Aorta (tissue), 5 donors: ENCODE measurements at regions not wholly inside any gene's neighbourhood (a gene's known extent, or its start where the extent isn't known, plus 50 kb on each side); places are given as distances from the start of the nearest gene placed in this dataset.
"Not testable (repeated sequence)": the region's sequence is repeated elsewhere in the genome, so short reads cannot be mapped to it uniquely, and the experiment has no call there.

ENCODE experiments used
- ATAC-seq: fragments of 200-7000 bp; cut with Tn5 transposase; one replicate; pipeline ENCODE4 v1.9.1; 2022; ENCODE audit warnings: moderate library complexity; ENCODE audit not compliant: low FRiP score
- DNase-seq, 2 donors: peaks; one replicate each; pipeline ENCODE4 v3.0.0-alpha.2; 2020
- H3K27ac ChIP-seq, 2 donors: one replicate each; pipeline ENCODE4 v1.5.1; 2013; ENCODE audit warnings: low read length in 2 of 2, mild to moderate bottlenecking in 2 of 2, moderate library complexity in 2 of 2, control low read depth in 1 of 2, inconsistent platforms in 1 of 2, low read depth in 1 of 2
- H3K27me3 ChIP-seq, 2 donors: one replicate each; pipeline ENCODE4 v1.6.1; 2013; ENCODE audit warnings: control low read depth in 1 of 2, low read length in 1 of 2, mild to moderate bottlenecking in 1 of 2, moderate library complexity in 1 of 2; ENCODE audit not compliant: insufficient read depth in 2 of 2, control insufficient read depth in 1 of 2
- H3K36me3 ChIP-seq, 2 donors: one replicate each; pipeline ENCODE4 v1.6.1; 2013; ENCODE audit warnings: control low read depth in 1 of 2, low read length in 1 of 2, mild to moderate bottlenecking in 1 of 2; ENCODE audit not compliant: insufficient read depth in 2 of 2, control insufficient read depth in 1 of 2
- H3K4me1 ChIP-seq, 2 donors: one replicate each; pipeline ENCODE4 v1.6.1; 2013; ENCODE audit warnings: low read length in 2 of 2, control low read depth in 1 of 2, mild to moderate bottlenecking in 1 of 2, moderate library complexity in 1 of 2; ENCODE audit not compliant: insufficient read depth in 2 of 2, control insufficient read depth in 1 of 2
- H3K4me3 ChIP-seq, 2 donors: one replicate each; pipeline ENCODE4 v1.5.1; 2013; ENCODE audit warnings: low read length in 2 of 2, control low read depth in 1 of 2, mild to moderate bottlenecking in 1 of 2
- H3K9me3 ChIP-seq: one replicate; pipeline ENCODE4 v1.6.1; 2013; ENCODE audit warnings: mild to moderate bottlenecking, low read length; ENCODE audit not compliant: control insufficient read depth
- WGBS, 2 donors: extraction: QIAGEN DNeasy Blood & Tissue Kit; methylation state at CpG; one replicate each; pipeline ENCODE4 v1.1.7; 2013; 5-methylcytosine and 5-hydroxymethylcytosine counted together
- intact Hi-C, 2 donors: fragments of 100-400 bp; cut with DNase I; formaldehyde crosslinking; loops; one replicate each; pipeline versions ENCODE4 v1.14.2 to v1.15.0; 2022
- donor health status: healthy with polysubstance abuse.
- donor health status: Bipolar disorder and iron deficiency.
- donor health status: DM: no; HTN: no; CAD: no.
- donor health status: DM: no; HTN: no; CAD: no.
- donor health status: DM: yes; HTN: yes; CAD: no.

GRCh38 chr10:84854439-84854838, 526.0 kb downstream of the CCSER2 start:
- Histone ChIP-seq H3K9me3 (no peaks in the 10 kb centered on the region), H3K4me1 (no peaks in the 10 kb centered on the region), H3K36me3 (no peaks in the 10 kb centered on the region), H3K27ac (no peak overlapping the region), H3K27me3 (no peaks in the 10 kb centered on the region), H3K4me3 (no peak overlapping the region)
- DNase-seq (no peak), ATAC-seq (no peak)
- intact Hi-C loops: no loop called here
- 57% methylated on average over 3 of the region's 3 CpGs for WGBS, 2 donors

- intact Hi-C loops: no loop called here
- peaks cover 1% of the 10 kb centered on the region for H3K9me3 ChIP-seq
- DNase-seq: no peak
Measured at GRCh38 chr10:84860855-84861254, 532.5 kb downstream of the CCSER2 start.

GRCh38 chr10:84862551-84862950, 534.2 kb downstream of the CCSER2 start:
- peaks cover 1% of the 10 kb centered on the region for H3K9me3 ChIP-seq
- intact Hi-C loops: no loop called here

More at GRCh38 chr10:84860855-84861254, 532.5 kb downstream of the CCSER2 start:
- Histone ChIP-seq H3K4me3 (no peak overlapping the region), H3K36me3 (no peaks in the 10 kb centered on the region), H3K27me3 (no peaks in the 10 kb centered on the region), H3K4me1 (no peaks in the 10 kb centered on the region), H3K27ac (no peak overlapping the region)
- 92% methylated on average over 4 of the region's 4 CpGs for WGBS, 2 donors
- ATAC-seq: no peak

GRCh38 chr10:84863675-84864074, 535.3 kb downstream of the CCSER2 start:
- intact Hi-C loops: no loop called here
- 92 to 98% methylated on average over 2 of the region's 2 CpGs for WGBS, 2 donors

More at GRCh38 chr10:84862551-84862950, 534.2 kb downstream of the CCSER2 start:
- Histone ChIP-seq H3K27ac (no peak overlapping the region), H3K4me1 (no peaks in the 10 kb centered on the region), H3K27me3 (no peaks in the 10 kb centered on the region), H3K4me3 (no peak overlapping the region), H3K36me3 (no peaks in the 10 kb centered on the region)
- ATAC-seq: no peak
- WGBS, 2 donors: 86 to 88% methylated on average over 1 of the region's 1 CpG
- no peak for DNase-seq

GRCh38 chr10:84876116-84876999, 548.0 kb downstream of the CCSER2 start:
- Histone ChIP-seq H3K36me3 (no peaks in the 10 kb centered on the region), H3K4me3 (no peak overlapping the region), H3K27me3 (no peaks in the 10 kb centered on the region), H3K27ac (no peak overlapping the region), H3K4me1 (peaks cover 0 to 3% of the 10 kb centered on the region in 2 donors), H3K9me3 (no peaks in the 10 kb centered on the region)
- WGBS, 2 donors: 35 to 41% methylated on average over 4 of the region's 4 CpGs
- intact Hi-C loops: no loop called here
- no peak for DNase-seq
- ATAC-seq: no peak

More at GRCh38 chr10:84863675-84864074, 535.3 kb downstream of the CCSER2 start:
- Histone ChIP-seq H3K4me3 (no peak overlapping the region), H3K27me3 (no peaks in the 10 kb centered on the region), H3K4me1 (no peaks in the 10 kb centered on the region), H3K9me3 (peaks cover 1% of the 10 kb centered on the region), H3K27ac (no peak overlapping the region), H3K36me3 (no peaks in the 10 kb centered on the region)
- no peak for DNase-seq
- ATAC-seq: no peak

GRCh38 chr10:84879991-84880390, 551.6 kb downstream of the CCSER2 start:
- WGBS, 2 donors: 88 to 91% methylated on average over 2 of the region's 2 CpGs

GRCh38 chr10:84881696-84882095, 553.3 kb downstream of the CCSER2 start:
- H3K27ac ChIP-seq, DNase-seq, H3K27me3 ChIP-seq, H3K4me3 ChIP-seq, ATAC-seq, intact Hi-C loops, H3K36me3 ChIP-seq, H3K4me1 ChIP-seq, H3K9me3 ChIP-seq: not testable (repeated sequence)
- WGBS, 2 donors: 68 to 99% methylated on average over 3 of the region's 3 CpGs

More at GRCh38 chr10:84879991-84880390, 551.6 kb downstream of the CCSER2 start:
- DNase-seq: no peak
- H3K4me1 ChIP-seq: peaks cover 0 to 3% of the 10 kb centered on the region in 2 donors
- no peaks in the 10 kb centered on the region for H3K9me3 ChIP-seq
- no peak overlapping the region for H3K27ac ChIP-seq
- intact Hi-C loops: no loop called here
- no peak for ATAC-seq
- H3K4me3 ChIP-seq: no peak overlapping the region
- no peaks in the 10 kb centered on the region for H3K27me3 ChIP-seq
- no peaks in the 10 kb centered on the region for H3K36me3 ChIP-seq

GRCh38 chr10:84890706-84891105, 562.3 kb downstream of the CCSER2 start:
- Histone ChIP-seq H3K36me3 (no peaks in the 10 kb centered on the region), H3K4me1 (no peaks in the 10 kb centered on the region), H3K27me3 (no peaks in the 10 kb centered on the region), H3K4me3 (no peak overlapping the region), H3K27ac (no peak overlapping the region), H3K9me3 (no peaks in the 10 kb centered on the region)
- ATAC-seq: no peak
- intact Hi-C loops: no loop called here
- DNase-seq: no peak
- 4 to 5% methylated on average over 3 of the region's 3 CpGs for WGBS, 2 donors

- DNase-seq (no peak), ATAC-seq (no peak)
- intact Hi-C loops: no loop called here
- Histone ChIP-seq H3K4me3 (no peak overlapping the region), H3K27ac (no peak overlapping the region), H3K27me3 (no peaks in the 10 kb centered on the region), H3K36me3 (no peaks in the 10 kb centered on the region), H3K4me1 (no peaks in the 10 kb centered on the region), H3K9me3 (no peaks in the 10 kb centered on the region)
- 70 to 80% methylated on average over 4 of the region's 4 CpGs for WGBS, 2 donors
Measured at GRCh38 chr10:84891631-84892030, 563.2 kb downstream of the CCSER2 start.
